CD4-positive, alpha-beta T cell (primary cell): ENCODE measurements at regions not wholly inside any gene's neighbourhood (a gene's known extent, or its start where the extent isn't known, plus 50 kb on each side); places are given as distances from the start of the nearest gene placed in this dataset.
A peak's percentile ranks its signal among the peaks of the same experiment; 100 is the strongest.

ENCODE experiments used
- ATAC-seq: fragments of 200-7000 bp; cut with Tn5 transposase; one replicate; pipeline ENCODE4 v1.10.0; 2022; ENCODE audit warnings: mild to moderate bottlenecking; ENCODE audit not compliant: poor library complexity
- CTCF ChIA-PET: fragments of 350-600 bp; sonication (Branson Sonifier 250); formaldehyde crosslinking; loops from one replicate; lab custom pipeline; 2021; ENCODE audit warnings: antibody characterized with exemption, inconsistent platforms; lab: Charles Lee
- POLR2A ChIA-PET: fragments of 350-600 bp; sonication (Branson Sonifier 250); formaldehyde crosslinking; loops from one replicate; lab custom pipeline; 2021; ENCODE audit warnings: antibody characterized with exemption, inconsistent platforms; lab: Charles Lee
- DNase-seq, 14 experiments: peaks; one replicate each; pipeline ENCODE4 v3.0.0-alpha.2; 2013 to 2020; ENCODE audit warnings: mixed read lengths in 2 of 14
- H3K27ac ChIP-seq, 2 donors: one replicate each; pipeline versions ENCODE4 v1.5.1 to v1.7.0; 2013; ENCODE audit warnings: low read length in 2 of 2, low read depth in 1 of 2, mild to moderate bottlenecking in 1 of 2
- H3K27me3 ChIP-seq, 2 experiments: 1 replicate in 1 of 2; 2 replicates in 1 of 2; pipeline versions ENCODE4 v1.6.1 to v1.7.0; 2013; ENCODE audit warnings: low read length in 2 of 2, control low read depth in 1 of 2, mild to moderate bottlenecking in 1 of 2, moderate library complexity in 1 of 2; ENCODE audit not compliant: insufficient read depth in 2 of 2, control insufficient read depth in 1 of 2
- H3K36me3 ChIP-seq: one replicate; pipeline ENCODE4 v1.6.1; 2013; ENCODE audit warnings: low read length, control low read depth; ENCODE audit not compliant: insufficient read depth
- H3K4me1 ChIP-seq: one replicate; pipeline ENCODE4 v1.6.1; 2013; ENCODE audit warnings: low read length, control low read depth; ENCODE audit not compliant: insufficient read depth
- H3K4me3 ChIP-seq: one replicate; pipeline ENCODE4 v1.5.1; 2013; ENCODE audit warnings: mild to moderate bottlenecking, low read length, moderate library complexity
- H3K9me3 ChIP-seq, 2 experiments: 1 replicate in 1 of 2; 2 replicates in 1 of 2; pipeline versions ENCODE4 v1.6.1 to v1.7.0; 2013; ENCODE audit warnings: low read length in 2 of 2, mild to moderate bottlenecking in 2 of 2, control low read depth in 1 of 2, moderate library complexity in 1 of 2; ENCODE audit not compliant: control insufficient read depth in 1 of 2, insufficient read depth in 1 of 2
- H3K27ac Mint-ChIP-seq: one replicate; pipeline ENCODE4 v1.8.0; 2020; ENCODE audit warnings: mixed read lengths
- H3K27me3 Mint-ChIP-seq: one replicate; pipeline ENCODE4 v1.8.0; 2021; ENCODE audit warnings: mixed read lengths
- H3K36me3 Mint-ChIP-seq: one replicate; pipeline ENCODE4 v1.8.0; 2021; ENCODE audit warnings: low read depth, mixed read lengths
- H3K4me1 Mint-ChIP-seq: one replicate; pipeline ENCODE4 v1.8.0; 2021; ENCODE audit warnings: low read depth, mixed read lengths
- H3K4me3 Mint-ChIP-seq: one replicate; pipeline ENCODE4 v1.8.0; 2020; ENCODE audit warnings: mild to moderate bottlenecking, mixed read lengths
- H3K9me3 Mint-ChIP-seq: one replicate; pipeline ENCODE4 v1.8.0; 2020; ENCODE audit warnings: mixed read lengths
- intact Hi-C, 2 experiments: fragments of 100-400 bp; cut with DNase I in 1 of 2; cut with micrococcal nuclease in 1 of 2; formaldehyde crosslinking; loops; one replicate each; pipeline versions ENCODE4 v1.15.1 to v1.9.0; 2023 to 2025; cut with DNase I, micrococcal nuclease
- TF ChIP-seq, protein P1 (sequence below): fragments of 200-600 bp; IDR thresholded peaks from one replicate; pipeline ENCODE4 v1.8.0; 2022; ENCODE audit warnings: antibody characterized with exemption, mild to moderate bottlenecking

DNA sequence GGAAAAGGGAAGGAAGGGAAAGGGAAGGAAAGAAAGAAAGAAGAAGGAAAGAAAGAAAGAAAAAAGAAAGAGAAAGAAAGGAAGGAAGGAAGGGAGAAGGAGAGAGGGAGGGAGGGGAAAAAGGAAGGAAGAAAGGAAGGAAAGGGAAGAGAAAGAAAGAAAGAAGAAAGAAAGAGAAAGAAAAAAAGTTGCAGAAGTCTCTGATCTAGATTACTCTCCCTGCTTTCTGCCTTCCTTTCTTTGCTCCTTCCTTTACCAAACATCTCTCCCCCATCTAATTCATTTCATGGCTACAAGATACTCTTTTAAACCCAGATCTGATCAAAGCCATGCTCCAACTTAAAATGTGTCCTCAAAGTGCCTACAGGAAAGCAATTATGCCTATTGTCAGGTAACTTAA lies 148.6 kb downstream of the KIT start:
- ATAC-seq (no peak), DNase-seq (no peak)
- H3K27ac ChIP-seq = no peak overlapping the region
- ChIA-PET CTCF (no interaction called here), POLR2A (no interaction called here)
- no peak overlapping the region for H3K4me3 ChIP-seq
- peaks cover 5% of the 10 kb centered on the region for H3K27me3 Mint-ChIP-seq
- no peaks in the 10 kb centered on the region for H3K36me3 Mint-ChIP-seq
- H3K27ac Mint-ChIP-seq = no peak overlapping the region
- TF ChIP-seq, protein P1, sequence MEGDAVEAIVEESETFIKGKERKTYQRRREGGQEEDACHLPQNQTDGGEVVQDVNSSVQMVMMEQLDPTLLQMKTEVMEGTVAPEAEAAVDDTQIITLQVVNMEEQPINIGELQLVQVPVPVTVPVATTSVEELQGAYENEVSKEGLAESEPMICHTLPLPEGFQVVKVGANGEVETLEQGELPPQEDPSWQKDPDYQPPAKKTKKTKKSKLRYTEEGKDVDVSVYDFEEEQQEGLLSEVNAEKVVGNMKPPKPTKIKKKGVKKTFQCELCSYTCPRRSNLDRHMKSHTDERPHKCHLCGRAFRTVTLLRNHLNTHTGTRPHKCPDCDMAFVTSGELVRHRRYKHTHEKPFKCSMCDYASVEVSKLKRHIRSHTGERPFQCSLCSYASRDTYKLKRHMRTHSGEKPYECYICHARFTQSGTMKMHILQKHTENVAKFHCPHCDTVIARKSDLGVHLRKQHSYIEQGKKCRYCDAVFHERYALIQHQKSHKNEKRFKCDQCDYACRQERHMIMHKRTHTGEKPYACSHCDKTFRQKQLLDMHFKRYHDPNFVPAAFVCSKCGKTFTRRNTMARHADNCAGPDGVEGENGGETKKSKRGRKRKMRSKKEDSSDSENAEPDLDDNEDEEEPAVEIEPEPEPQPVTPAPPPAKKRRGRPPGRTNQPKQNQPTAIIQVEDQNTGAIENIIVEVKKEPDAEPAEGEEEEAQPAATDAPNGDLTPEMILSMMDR = no peak
- peaks cover 0 to 2% of the 10 kb centered on the region in 2 experiments for H3K27me3 ChIP-seq
- H3K4me1 ChIP-seq = no peaks in the 10 kb centered on the region
- H3K4me1 Mint-ChIP-seq = peaks cover 4% of the 10 kb centered on the region
- peaks cover 4% of the 10 kb centered on the region for H3K9me3 Mint-ChIP-seq
- peaks cover 0 to 6% of the 10 kb centered on the region in 2 experiments for H3K9me3 ChIP-seq
- no peak overlapping the region for H3K4me3 Mint-ChIP-seq
- no peaks in the 10 kb centered on the region for H3K36me3 ChIP-seq
- intact Hi-C loops = no loop called here

DNA sequence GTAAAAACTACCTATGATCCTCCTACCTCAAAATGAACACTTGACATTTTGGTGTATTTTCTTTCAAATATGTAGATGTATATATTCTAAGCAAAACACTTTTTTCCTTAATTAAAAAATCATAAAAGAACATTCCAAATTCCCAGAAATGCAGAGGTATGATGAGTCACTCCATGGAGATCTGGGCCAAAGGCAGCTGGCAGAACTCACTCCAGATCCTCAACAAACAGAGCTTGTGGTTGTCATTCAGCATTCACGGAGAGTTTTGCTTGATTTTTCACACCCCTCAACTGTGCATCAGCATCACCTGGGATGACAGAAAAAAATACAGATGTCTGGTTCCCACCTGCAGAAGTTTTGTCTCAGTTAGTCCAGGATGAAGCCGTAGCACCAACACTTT lies 144.6 kb downstream of the KIT start:
- ATAC-seq (no peak), DNase-seq (no peak)
- ChIA-PET POLR2A (no interaction called here), CTCF (no interaction called here)
- H3K27ac Mint-ChIP-seq = no peak overlapping the region
- intact Hi-C loops = no loop called here
- H3K9me3 Mint-ChIP-seq = peaks cover 7% of the 10 kb centered on the region
- H3K27me3 Mint-ChIP-seq = peaks cover 5% of the 10 kb centered on the region
- Histone ChIP-seq H3K27me3 (peaks cover 0 to 2% of the 10 kb centered on the region in 2 experiments), H3K27ac (no peak overlapping the region), H3K9me3 (peaks cover 0 to 5% of the 10 kb centered on the region in 2 experiments), H3K36me3 (no peaks in the 10 kb centered on the region), H3K4me1 (no peaks in the 10 kb centered on the region), H3K4me3 (no peak overlapping the region)
- TF ChIP-seq, protein P1 = no peak
- peaks cover 10% of the 10 kb centered on the region for H3K4me1 Mint-ChIP-seq
- no peak overlapping the region for H3K4me3 Mint-ChIP-seq
- no peaks in the 10 kb centered on the region for H3K36me3 Mint-ChIP-seq

DNA sequence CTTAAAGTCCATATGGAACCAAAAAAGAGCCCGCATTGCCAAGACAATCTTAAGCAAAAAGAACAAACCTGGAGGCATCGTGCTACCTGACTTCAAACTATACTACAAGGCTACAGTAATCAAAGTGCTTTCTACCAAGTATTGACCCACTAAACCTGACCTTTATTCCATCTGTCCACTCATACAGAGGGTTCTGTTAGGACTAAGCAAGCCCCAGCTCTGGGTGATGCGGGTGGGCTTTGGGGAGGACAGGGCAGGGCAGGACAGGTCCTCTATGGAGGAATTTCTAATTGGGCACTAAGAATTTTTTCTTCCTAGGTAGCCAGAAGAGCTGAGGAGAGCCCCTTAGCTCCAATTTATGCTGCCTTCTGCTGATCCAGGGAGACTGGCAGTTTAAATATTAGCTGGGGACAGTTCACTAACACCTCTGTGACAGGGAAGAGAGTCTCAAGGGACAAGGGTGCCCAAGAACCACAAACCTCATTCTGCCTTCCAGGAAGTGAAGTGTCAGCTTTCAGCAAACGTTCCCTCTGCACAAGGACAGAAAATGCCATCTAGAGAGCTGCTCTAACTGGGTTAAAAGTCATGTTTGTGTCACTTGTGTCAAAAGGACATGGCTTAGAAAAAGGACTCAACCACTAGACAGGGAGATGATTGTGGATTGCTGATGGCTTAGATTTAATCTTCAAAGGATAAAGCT lies 143.2 kb downstream of the KIT start:
- Histone ChIP-seq H3K36me3 (no peaks in the 10 kb centered on the region), H3K4me1 (no peaks in the 10 kb centered on the region), H3K27ac (no peak overlapping the region), H3K27me3 (no peaks in the 10 kb centered on the region), H3K9me3 (no peaks in the 10 kb centered on the region), H3K4me3 (no peak overlapping the region)
- Mint-ChIP-seq H3K4me1 (peaks cover 10% of the 10 kb centered on the region), H3K9me3 (peaks cover 7% of the 10 kb centered on the region), H3K27ac (no peak overlapping the region), H3K4me3 (no peak overlapping the region), H3K27me3 (peaks cover 5% of the 10 kb centered on the region), H3K36me3 (no peaks in the 10 kb centered on the region)
- DNase-seq (peak in 2 of 14 experiments; percentile 11 to 30), ATAC-seq (no peak)
- intact Hi-C loops = no loop called here
- CTCF ChIA-PET = no interaction called here
- POLR2A ChIA-PET = no interaction called here
- TF ChIP-seq, protein P1 = no peak
